HCT116 (cell line): ENCODE measurements at regions not wholly inside any gene's neighbourhood (a gene's known extent, or its start where the extent isn't known, plus 50 kb on each side); places are given as distances from the start of the nearest gene placed in this dataset.

Source experiments
- ATAC-seq: fragments of 200-7000 bp; cut with Tn5 transposase; 2 replicates; pipeline ENCODE4 v1.9.1; 2020; ENCODE audit warnings: mild to moderate bottlenecking, moderate library complexity
- BruUV-seq: library from RNA; stranded (reverse); fragments of 400-500 nt; replicated peaks from 2 replicates; lab custom pipeline; 2021; lab: Mats Ljungman, UMichigan
- CTCF ChIA-PET: fragments of 300-600 bp; sonication (Branson Sonifier 250); formaldehyde crosslinking; loops from one replicate; lab custom pipeline; 2021; ENCODE audit warnings: antibody characterized with exemption; lab: Charles Lee
- POLR2A ChIA-PET: fragments of 300-600, 350-600 bp; sonication (Branson Sonifier 250); formaldehyde crosslinking; loops from one replicate; lab custom pipeline; 2021; ENCODE audit warnings: antibody characterized with exemption; lab: Charles Lee
- RAD21 ChIA-PET, 2 experiments: fragments of 300-600 bp; sonication (Branson Sonifier 250); formaldehyde crosslinking; loops; one replicate each; lab custom pipeline; 2023; ENCODE audit warnings: low total read pairs in 2 of 2; ENCODE audit not compliant: uncharacterized antibody in 2 of 2, unreplicated experiment in 2 of 2, low non-redundant PET in 1 of 2; lab: Charles Lee
- DNase-seq: peaks from one replicate; pipeline ENCODE4 v3.0.0-alpha.2; 2010; ENCODE audit warnings: low read depth, low spot score
- H2AFZ ChIP-seq: fragments of 200-600 bp; shearing (Covaris generic), sonication (generic); 2 replicates; pipeline ENCODE4 v1.6.1; 2017; ENCODE audit warnings: low read depth, mixed run types, mixed read lengths, antibody characterized with exemption, low read length; ENCODE audit not compliant: poor library complexity, severe bottlenecking
- H3K27ac ChIP-seq: 2 replicates; pipeline ENCODE4 v1.5.1; 2012; ENCODE audit warnings: low read depth, low read length
- H3K27me3 ChIP-seq: fragments of 200-600 bp; sonication (generic); 2 replicates; pipeline ENCODE4 v1.6.1; 2016; ENCODE audit warnings: mixed run types, low read length, mixed read lengths; ENCODE audit not compliant: insufficient read depth
- H3K36me3 ChIP-seq, 2 experiments: fragments of 200-500 bp in 1 of 2; fragments of 200-600 bp in 1 of 2; sonication (Bioruptor generic) in 1 of 2; sonication (generic) in 1 of 2; 2 replicates each; pipeline versions ENCODE4 v1.5.1 to v1.6.1; 2014 to 2016; ENCODE audit warnings: low read length in 2 of 2, inconsistent platforms in 1 of 2, mixed read lengths in 1 of 2, mixed run types in 1 of 2; ENCODE audit not compliant: insufficient read depth in 2 of 2, control insufficient read depth in 1 of 2
- H3K4me1 ChIP-seq, 2 experiments: fragments of 200-600 bp in 1 of 2; sonication (generic) in 1 of 2; 2 replicates each; pipeline versions ENCODE4 v1.5.1 to v1.6.1; 2012 to 2017; ENCODE audit warnings: low read length in 2 of 2, inconsistent platforms in 1 of 2, mild to moderate bottlenecking in 1 of 2, mixed read lengths in 1 of 2, mixed run types in 1 of 2, moderate library complexity in 1 of 2; ENCODE audit not compliant: insufficient read depth in 2 of 2, control insufficient read depth in 1 of 2
- H3K4me2 ChIP-seq: fragments of 200-600 bp; sonication (generic); 2 replicates; pipeline ENCODE4 v1.6.1; 2017; ENCODE audit warnings: mixed run types, low read length, mixed read lengths
- H3K4me3 ChIP-seq, 2 experiments: fragments of 200-600 bp in 1 of 2; sonication (generic) in 1 of 2; replicated peaks in 1 of 2; 2 replicates each; pipeline ENCODE4 v1.5.1; 2011 to 2016; ENCODE audit warnings: low read length in 2 of 2, control low read depth in 1 of 2, low read depth in 1 of 2, mild to moderate bottlenecking in 1 of 2, mixed read lengths in 1 of 2, mixed run types in 1 of 2
- H3K79me2 ChIP-seq: fragments of 200-600 bp; sonication (generic); 2 replicates; pipeline ENCODE4 v1.6.1; 2017; ENCODE audit warnings: mild to moderate bottlenecking, mixed run types, low read length, moderate library complexity, mixed read lengths; ENCODE audit not compliant: insufficient read depth
- H3K9ac ChIP-seq: fragments of 200-600 bp; sonication (generic); 2 replicates; pipeline ENCODE4 v1.6.1; 2016; ENCODE audit warnings: low read length, mixed read lengths
- H3K9me2 ChIP-seq: fragments of 200-600 bp; sonication (generic), shearing (Covaris generic); 2 replicates; pipeline ENCODE4 v1.6.1; 2017; ENCODE audit warnings: mixed run types, mild to moderate bottlenecking, moderate library complexity; ENCODE audit not compliant: insufficient read depth
- H3K9me3 ChIP-seq, 2 experiments: fragments of 200-500 bp in 1 of 2; fragments of 200-600 bp in 1 of 2; sonication (Bioruptor generic) in 1 of 2; sonication (generic) in 1 of 2; 2 replicates each; pipeline ENCODE4 v1.6.1; 2014 to 2017; ENCODE audit warnings: low read length in 2 of 2, mixed read lengths in 2 of 2, inconsistent platforms in 1 of 2, low read depth in 1 of 2, mild to moderate bottlenecking in 1 of 2, mixed run types in 1 of 2, moderate library complexity in 1 of 2; ENCODE audit not compliant: control insufficient read depth in 1 of 2, insufficient read depth in 1 of 2
- H4K20me1 ChIP-seq: fragments of 200-600 bp; sonication (generic), shearing (Covaris generic); 2 replicates; pipeline ENCODE4 v1.6.1; 2017; ENCODE audit warnings: mixed run types, mild to moderate bottlenecking, moderate library complexity; ENCODE audit not compliant: insufficient read depth
- CEBPB ChIP-seq: IDR thresholded peaks from 2 replicates; pipeline ENCODE4 v1.6.1; 2012; ENCODE audit warnings: low read depth
- CTCF ChIP-seq, 3 experiments: fragments of 200-600 bp in 1 of 3; sonication (generic) in 1 of 3; IDR thresholded peaks in 2 of 3; conservative IDR thresholded peaks in 1 of 3; 2 replicates each; pipeline ENCODE4 v1.5.1; 2012 to 2017; ENCODE audit warnings: low read depth in 2 of 3, low read length in 2 of 3, antibody characterized with exemption in 1 of 3, borderline replicate concordance in 1 of 3, control low read depth in 1 of 3, mild to moderate bottlenecking in 1 of 3, mixed read lengths in 1 of 3, mixed run types in 1 of 3, moderate library complexity in 1 of 3; ENCODE audit not compliant: insufficient read depth in 1 of 3
- ELF1 ChIP-seq: IDR thresholded peaks from 2 replicates; pipeline ENCODE4 v1.6.1; 2012; ENCODE audit warnings: low read depth, borderline replicate concordance
- EZH2 ChIP-seq: fragments of 200-600 bp; sonication (generic); IDR thresholded peaks from 2 replicates; pipeline ENCODE4 v1.6.1; 2017; ENCODE audit warnings: antibody characterized with exemption, mixed run types
- EZH2phosphoT487 ChIP-seq: fragments of 200-600 bp; IDR thresholded peaks from 2 replicates; pipeline ENCODE4 v1.6.1; 2018; ENCODE audit warnings: antibody characterized with exemption, borderline replicate concordance
- FOSL1 ChIP-seq: IDR thresholded peaks from 2 replicates; pipeline ENCODE4 v1.6.1; 2012; ENCODE audit warnings: low read depth
- MAX ChIP-seq: IDR thresholded peaks from 2 replicates; pipeline ENCODE4 v1.6.1; 2012
- POLR2A ChIP-seq: IDR thresholded peaks from 2 replicates; pipeline ENCODE4 v1.7.0; 2011; ENCODE audit warnings: borderline replicate concordance; ENCODE audit not compliant: insufficient read depth, insufficient read length; ENCODE audit errors: extremely low read depth
- RAD21 ChIP-seq: IDR thresholded peaks from 2 replicates; pipeline ENCODE4 v1.6.1; 2012; ENCODE audit warnings: low read depth, mild to moderate bottlenecking
- SIN3A ChIP-seq: IDR thresholded peaks from 2 replicates; pipeline ENCODE4 v1.6.1; 2012; ENCODE audit warnings: low read depth
- SP1 ChIP-seq: IDR thresholded peaks from 2 replicates; pipeline ENCODE4 v1.6.1; 2012; ENCODE audit warnings: low read depth
- ZFX ChIP-seq: fragments of 450-650 bp; IDR thresholded peaks from 2 replicates; pipeline ENCODE4 v1.6.1; 2017
- ZNF274 ChIP-seq: fragments of 200-500 bp; sonication (Bioruptor generic); IDR thresholded peaks from 2 replicates; pipeline ENCODE4 v1.6.1; 2014; ENCODE audit warnings: mild to moderate bottlenecking, low read depth, low read length, inconsistent platforms
- intact Hi-C: fragments of 100-400 bp; cut with micrococcal nuclease; formaldehyde crosslinking; loops from 2 replicates; pipeline ENCODE4 v1.10.0; 2022

- no peak overlapping the region for H3K4me2 ChIP-seq
- no peaks in the 10 kb centered on the region for H3K79me2 ChIP-seq
- H2AFZ ChIP-seq, result no peak overlapping the region
- no peak for ATAC-seq
- TF ChIP-seq EZH2phosphoT487 (no peak), CTCF (IDR thresholded peaks at IDR 0.05 in 2 of 3, conservative IDR thresholded peaks at IDR 0.05 in 1 of 3; ENCODE audit: borderline replicate concordance in 1 of 3, insufficient read depth in 1 of 3, low read depth in 2 of 3, low read length in 2 of 3) (no peak), EZH2 (no peak), SP1 (no peak), MAX (no peak), SIN3A (no peak), POLR2A (no peak), ZFX (no peak), FOSL1 (no peak), CEBPB (no peak), ZNF274 (no peak), ELF1 (no peak), RAD21 (no peak)
- TF ChIP-seq, all 23 proteins: peak for 0
- Histone ChIP-seq H3K9ac (no peak overlapping the region), H3K36me3 (no peaks in the 10 kb centered on the region), H3K9me2 (no peaks in the 10 kb centered on the region), H4K20me1 (no peaks in the 10 kb centered on the region), H3K9me3 (no peaks in the 10 kb centered on the region), H3K27ac (no peak overlapping the region), H3K4me3 (no peak overlapping the region), H3K27me3 (peaks cover 5% of the 10 kb centered on the region; the same call in 1 of the 2 replicates), H3K4me1 (peaks cover 0 to 10% of the 10 kb centered on the region in 2 experiments; a peak in 1 of 4 replicates)
- ChIA-PET CTCF (no interaction called here), RAD21 (no interaction called here), POLR2A (no interaction called here)
- intact Hi-C loops, result no loop called here
- DNase-seq, result no peak
- BruUV-seq, result no TSS peak
Measured at GRCh38 chr2:19750136-19750535, 151.6 kb downstream of the TTC32 start.
